WTC11 (cell line): ENCODE measurements at regions not wholly inside any gene's neighbourhood (a gene's known extent, or its start where the extent isn't known, plus 50 kb on each side); places are given as distances from the start of the nearest gene placed in this dataset.
A peak's percentile ranks its signal among the peaks of the same experiment; 100 is the strongest.

ENCODE experiments used
- ATAC-seq: fragments of 200-7000 bp; cut with Tn5 transposase; 2 replicates; pipeline ENCODE4 v1.10.0; 2021; ENCODE audit warnings: mild to moderate bottlenecking, moderate library complexity
- CTCF ChIA-PET: fragments of 300-600 bp; sonication (Branson Sonifier 250); formaldehyde crosslinking; loops from one replicate; lab custom pipeline; 2021; ENCODE audit warnings: antibody characterized with exemption; lab: Charles Lee
- POLR2A ChIA-PET: fragments of 350-600 bp; sonication (Branson Sonifier 250); formaldehyde crosslinking; loops from one replicate; lab custom pipeline; 2021; ENCODE audit warnings: antibody characterized with exemption; lab: Charles Lee
- DNase-seq: peaks from one replicate; pipeline ENCODE4 v3.0.0; 2021; ENCODE audit warnings: low spot score
- H3K27ac Mint-ChIP-seq: 2 replicates; pipeline ENCODE4 v1.8.0; 2021; ENCODE audit warnings: mixed read lengths
- H3K27me3 Mint-ChIP-seq: 2 replicates; pipeline ENCODE4 v1.8.0; 2021; ENCODE audit warnings: low read depth, mild to moderate bottlenecking, moderate library complexity, mixed read lengths
- H3K36me3 Mint-ChIP-seq: 2 replicates; pipeline ENCODE4 v1.8.0; 2021; ENCODE audit warnings: mixed read lengths
- H3K4me1 Mint-ChIP-seq: 2 replicates; pipeline ENCODE4 v1.8.0; 2022; ENCODE audit warnings: mixed read lengths
- H3K4me3 Mint-ChIP-seq: 2 replicates; pipeline ENCODE4 v1.8.0; 2021; ENCODE audit warnings: mild to moderate bottlenecking, moderate library complexity, mixed read lengths
- H3K9me3 Mint-ChIP-seq: 2 replicates; pipeline ENCODE4 v1.8.0; 2021; ENCODE audit warnings: mixed read lengths
- E2F4 ChIP-seq: sonication (generic); formaldehyde crosslinking; IDR thresholded peaks from 2 replicates; pipeline ENCODE4 v1.8.1; 2022; ENCODE audit warnings: low read depth, mild to moderate bottlenecking, moderate library complexity, missing genetic modification reagents, borderline replicate concordance
- ERG ChIP-seq: fragments of 250-450 bp; sonication (Bioruptor Pico); IDR thresholded peaks from 2 replicates; pipeline ENCODE4 v1.8.0; 2021; ENCODE audit warnings: mild to moderate bottlenecking
- ESRRA ChIP-seq: sonication (generic); formaldehyde crosslinking; IDR thresholded peaks from 2 replicates; pipeline ENCODE4 v1.8.1; 2022; ENCODE audit warnings: mild to moderate bottlenecking, missing genetic modification reagents, borderline replicate concordance
- FOXP4 ChIP-seq: sonication (generic); formaldehyde crosslinking; IDR thresholded peaks from 2 replicates; pipeline ENCODE4 v1.8.0; 2022; ENCODE audit warnings: mild to moderate bottlenecking, missing genetic modification reagents
- KAT7 ChIP-seq: sonication (generic); formaldehyde crosslinking; IDR thresholded peaks from 2 replicates; pipeline ENCODE4 v1.8.1; 2023; ENCODE audit warnings: missing genetic modification reagents, mild to moderate bottlenecking, borderline replicate concordance
- MAX ChIP-seq: sonication (generic); formaldehyde crosslinking; IDR thresholded peaks from 2 replicates; pipeline ENCODE4 v1.8.0; 2022; ENCODE audit warnings: mild to moderate bottlenecking, missing genetic modification reagents
- NR2C2 ChIP-seq: sonication (generic); formaldehyde crosslinking; IDR thresholded peaks from 2 replicates; pipeline ENCODE4 v1.8.0; 2022; ENCODE audit warnings: mild to moderate bottlenecking, missing genetic modification reagents
- ZNF416 ChIP-seq: fragments of 250-450 bp; sonication (Bioruptor Pico); IDR thresholded peaks from 2 replicates; pipeline ENCODE4 v1.9.0; 2021; ENCODE audit warnings: mild to moderate bottlenecking, inconsistent platforms
- ZNF423 ChIP-seq: fragments of 250-450 bp; sonication (Bioruptor Pico); IDR thresholded peaks from 2 replicates; pipeline ENCODE4 v2.1.2; 2022; ENCODE audit warnings: mild to moderate bottlenecking, moderate library complexity
- ZNF425 ChIP-seq: fragments of 250-450 bp; sonication (Bioruptor Pico); conservative IDR thresholded peaks from 2 replicates; pipeline ENCODE4 v1.9.0; 2021; ENCODE audit warnings: mild to moderate bottlenecking
- ZNF532 ChIP-seq: fragments of 250-450 bp; sonication (Bioruptor Pico); IDR thresholded peaks from 2 replicates; pipeline ENCODE4 v1.9.0; 2021; ENCODE audit warnings: mild to moderate bottlenecking, borderline replicate concordance
- ZSCAN18 ChIP-seq: fragments of 250-450 bp; sonication (Bioruptor Pico); IDR thresholded peaks from 2 replicates; pipeline ENCODE4 v2.1.2; 2022; ENCODE audit warnings: mild to moderate bottlenecking, moderate library complexity

GRCh38 chr7:36045326-36045725, 107.7 kb upstream of the EEPD1 start (continued):
- TF ChIP-seq ZNF425 (CRISPR knock-in tag), result no peak

- ATAC-seq (peak; percentile 67), DNase-seq (no peak)
- H3K27me3 Mint-ChIP-seq, result no peaks in the 10 kb centered on the region; the same call in 1 of the 2 replicates
- no peaks in the 10 kb centered on the region for H3K36me3 Mint-ChIP-seq
- peaks cover 55% of the 10 kb centered on the region for H3K4me1 Mint-ChIP-seq
- POLR2A ChIA-PET, result no interaction called here
- no peak overlapping the region for H3K4me3 Mint-ChIP-seq
- TF ChIP-seq ZNF423 (CRISPR knock-in tag) (peak; percentile 31; the same call in 1 of the 2 replicates), FOXP4 (CRISPR knock-in tag) (no peak), MAX (0 out of 2 replicates have a peak, but pooled peaks have one; percentile 15), ZSCAN18 (CRISPR knock-in tag) (0 out of 2 replicates have a peak, but pooled peaks have one; percentile 10)
- H3K27ac Mint-ChIP-seq, result peak overlapping the region; percentile 39; the same call in 1 of the 2 replicates
- H3K9me3 Mint-ChIP-seq, result no peaks in the 10 kb centered on the region
- CTCF ChIA-PET, result interaction anchor here (0.9 to 1.1 kb wide), 4 partner anchors 11 to 246 kb away, joined by 3 to 4 read pairs (median 3); no protein-coding TSS in a partner anchor
These were observed 107.2 kb upstream of the EEPD1 start for GRCh38 chr7:36045830-36046341.

GRCh38 chr7:36047091-36047658, 105.9 kb upstream of the EEPD1 start:
- TF ChIP-seq ZNF416 (CRISPR knock-in tag) (no peak), KAT7 (CRISPR knock-in tag) (no peak), ESRRA (CRISPR knock-in tag) (no peak)
- no peak overlapping the region for H3K4me3 Mint-ChIP-seq
- H3K36me3 Mint-ChIP-seq, result no peaks in the 10 kb centered on the region
- peaks cover 53% of the 10 kb centered on the region for H3K4me1 Mint-ChIP-seq
- H3K27ac Mint-ChIP-seq, result no peak overlapping the region
- peak; percentile 52 for ATAC-seq
- no peaks in the 10 kb centered on the region for H3K27me3 Mint-ChIP-seq
- H3K9me3 Mint-ChIP-seq, result 0 out of 2 replicates have a peak, but pooled peaks cover 4% of the 10 kb centered on the region
- no peak for DNase-seq
- CTCF ChIA-PET, result interaction anchor here (0.6 to 3.1 kb wide), 3 partner anchors 12 to 26 kb away, joined by 3 to 8 read pairs (median 3); no protein-coding TSS in a partner anchor
- POLR2A ChIA-PET, result no interaction called here

GRCh38 chr7:36048141-36048901, 104.7 kb upstream of the EEPD1 start:
- H3K4me1 Mint-ChIP-seq, result peaks cover 53% of the 10 kb centered on the region
- 0 out of 2 replicates have a peak, but pooled peaks cover 4% of the 10 kb centered on the region for H3K9me3 Mint-ChIP-seq
- H3K27ac Mint-ChIP-seq, result no peak overlapping the region
- TF ChIP-seq ZNF532 (CRISPR knock-in tag), result no peak
- TF ChIP-seq NR2C2 (CRISPR knock-in tag), result no peak
- no peak for TF ChIP-seq ERG (CRISPR knock-in tag)
- TF ChIP-seq E2F4, result no peak
- ATAC-seq (no peak), DNase-seq (no peak)
- POLR2A ChIA-PET, result interaction anchor here (0.9 kb wide), 1 partner anchor 41 kb away, joined by 6 read pairs; no protein-coding TSS in a partner anchor
- no peaks in the 10 kb centered on the region for H3K27me3 Mint-ChIP-seq
- H3K36me3 Mint-ChIP-seq, result no peaks in the 10 kb centered on the region
- no peak overlapping the region for H3K4me3 Mint-ChIP-seq
- CTCF ChIA-PET, result interaction anchor here (0.8 to 3.1 kb wide), 6 partner anchors 11 to 271 kb away, joined by 3 to 8 read pairs (median 3); no protein-coding TSS in a partner anchor
